ENCODE measurements at regions not wholly inside any gene's neighbourhood (a gene's known extent, or its start where the extent isn't known, plus 50 kb on each side); places are given as distances from the start of the nearest gene placed in this dataset.

DNA sequence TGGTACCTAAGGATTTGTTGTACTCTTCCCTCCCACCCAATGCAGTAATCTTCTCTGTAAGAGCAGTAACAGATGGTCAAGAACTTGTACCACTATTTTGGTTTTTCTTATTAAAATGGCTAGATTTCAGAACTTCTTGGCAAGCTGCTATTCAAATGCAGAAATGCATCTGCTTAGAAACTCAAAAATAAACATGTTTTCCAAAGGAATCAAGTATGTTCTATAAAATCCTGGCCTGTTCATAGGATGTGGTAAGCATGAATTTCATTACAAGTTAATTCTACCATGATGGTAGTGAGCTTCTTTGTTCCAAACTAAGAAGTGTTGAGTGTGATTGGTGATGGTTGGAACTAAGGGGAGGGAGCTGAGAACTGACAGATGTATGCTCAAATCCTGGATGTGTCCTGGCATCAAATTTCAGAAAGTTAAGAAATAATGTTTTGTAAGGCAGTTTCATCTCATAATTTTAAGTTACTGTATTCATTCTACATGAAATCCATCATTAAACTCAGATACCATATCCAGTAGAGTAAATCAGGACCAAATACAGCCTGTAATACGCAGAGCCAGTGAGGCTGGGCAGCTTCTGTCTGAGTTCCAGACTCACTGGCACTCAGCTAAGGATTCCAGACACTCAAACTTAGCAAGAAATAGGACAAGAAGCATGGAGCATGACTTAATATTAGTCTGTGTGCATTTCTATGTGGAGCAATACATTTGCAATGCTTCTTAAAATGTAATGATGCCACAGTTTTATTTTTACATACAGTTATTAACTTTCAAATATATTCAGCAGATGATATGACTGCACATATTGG lies 119.6 kb downstream of the TES start:
- no peak for TF ChIP-seq EZH2 (optimal IDR thresholded peaks at IDR 0.05; ENCODE audit: low read depth, low read length)
- TF ChIP-seq, protein P1, sequence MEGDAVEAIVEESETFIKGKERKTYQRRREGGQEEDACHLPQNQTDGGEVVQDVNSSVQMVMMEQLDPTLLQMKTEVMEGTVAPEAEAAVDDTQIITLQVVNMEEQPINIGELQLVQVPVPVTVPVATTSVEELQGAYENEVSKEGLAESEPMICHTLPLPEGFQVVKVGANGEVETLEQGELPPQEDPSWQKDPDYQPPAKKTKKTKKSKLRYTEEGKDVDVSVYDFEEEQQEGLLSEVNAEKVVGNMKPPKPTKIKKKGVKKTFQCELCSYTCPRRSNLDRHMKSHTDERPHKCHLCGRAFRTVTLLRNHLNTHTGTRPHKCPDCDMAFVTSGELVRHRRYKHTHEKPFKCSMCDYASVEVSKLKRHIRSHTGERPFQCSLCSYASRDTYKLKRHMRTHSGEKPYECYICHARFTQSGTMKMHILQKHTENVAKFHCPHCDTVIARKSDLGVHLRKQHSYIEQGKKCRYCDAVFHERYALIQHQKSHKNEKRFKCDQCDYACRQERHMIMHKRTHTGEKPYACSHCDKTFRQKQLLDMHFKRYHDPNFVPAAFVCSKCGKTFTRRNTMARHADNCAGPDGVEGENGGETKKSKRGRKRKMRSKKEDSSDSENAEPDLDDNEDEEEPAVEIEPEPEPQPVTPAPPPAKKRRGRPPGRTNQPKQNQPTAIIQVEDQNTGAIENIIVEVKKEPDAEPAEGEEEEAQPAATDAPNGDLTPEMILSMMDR (IDR thresholded peaks at IDR 0.05; ENCODE audit: low read length), result no peak
